ENCODE measurements at regions not wholly inside any gene's neighbourhood (a gene's known extent, or its start where the extent isn't known, plus 50 kb on each side); places are given as distances from the start of the nearest gene placed in this dataset.

- TF ChIP-seq CTCF (IDR thresholded peaks at IDR 0.05): no peak
- no peak for TF ChIP-seq POLR2A (IDR thresholded peaks at IDR 0.05)
These were observed 226.3 kb upstream of the USP24 start for GRCh38 chr1:55441489-55441888.

Data from testis (tissue), 2 donors.